K562 (cell line): ENCODE measurements at regions not wholly inside any gene's neighbourhood (a gene's known extent, or its start where the extent isn't known, plus 50 kb on each side); places are given as distances from the start of the nearest gene placed in this dataset.

Source experiments
- ATAC-seq: fragments of 200-7000 bp; cut with Tn5 transposase; 3 replicates; pipeline ENCODE4 v1.9.1; 2020; ENCODE audit warnings: moderate library complexity
- BruUV-seq: library from RNA; stranded (reverse); fragments of 400-500 nt; replicated peaks from 2 replicates; lab custom pipeline; 2021; lab: Mats Ljungman, UMichigan
- CTCF ChIA-PET: fragments of 300-600 bp; formaldehyde crosslinking; extraction: SDS; loops from one replicate; lab custom pipeline; 2021; ENCODE audit warnings: low intra/inter-chr PET ratio; lab: Yijun Ruan, JAX
- POLR2A ChIA-PET: fragments of 300-600, 350-650 bp; sonication (Branson Sonifier 250); formaldehyde crosslinking; extraction: SDS; loops from one replicate; lab custom pipeline; 2021; ENCODE audit warnings: antibody characterized with exemption, inconsistent platforms; lab: Yijun Ruan, JAX
- DNase-seq, 4 experiments: peaks; one replicate each; pipeline versions ENCODE4 v3.0.0 to v3.0.0-alpha.2; 2011 to 2018; ENCODE audit warnings: low spot score in 3 of 4, mixed read lengths in 3 of 4; ENCODE audit errors: extremely low read depth in 1 of 4
- FAIRE-seq: peaks from 2 replicates; lab custom pipeline; 2011; peaks lifted over from hg19 to GRCh38; lab: Jason Lieb, UNC
- H2AFZ ChIP-seq: 2 replicates; pipeline ENCODE4 v1.6.0; 2011; ENCODE audit warnings: low read depth, low read length, control low read depth, inconsistent platforms
- H3K27ac ChIP-seq: fragments of 200-600 bp; 3 replicates; pipeline ENCODE4 v1.8.0; 2011; ENCODE audit warnings: low read depth, mild to moderate bottlenecking, control low read depth, inconsistent platforms, low read length, moderate library complexity, mixed read lengths; ENCODE audit errors: extremely low read depth
- H3K27me3 ChIP-seq, 2 experiments: fragments of 300-600 bp in 1 of 2; 2 replicates in 1 of 2; 3 replicates in 1 of 2; pipeline versions ENCODE4 v1.6.0 to v1.8.0; 2011; ENCODE audit warnings: inconsistent platforms in 2 of 2, low read length in 2 of 2, mild to moderate bottlenecking in 1 of 2, mixed read lengths in 1 of 2, moderate library complexity in 1 of 2; ENCODE audit not compliant: control insufficient read depth in 2 of 2, insufficient read depth in 2 of 2
- H3K36me3 ChIP-seq: fragments of 300-600 bp; 3 replicates; pipeline ENCODE4 v1.8.0; 2011; ENCODE audit warnings: mild to moderate bottlenecking, low read length, inconsistent platforms; ENCODE audit not compliant: control insufficient read depth, insufficient read depth
- H3K4me1 ChIP-seq, 2 experiments: fragments of 200-600 bp in 1 of 2; replicated peaks in 1 of 2; 2 replicates in 1 of 2; 3 replicates in 1 of 2; pipeline versions ENCODE4 v1.5.1 to v1.8.0; 2011; ENCODE audit warnings: inconsistent platforms in 2 of 2, low read length in 2 of 2, mild to moderate bottlenecking in 1 of 2, mixed read lengths in 1 of 2, moderate library complexity in 1 of 2; ENCODE audit not compliant: control insufficient read depth in 2 of 2, insufficient read depth in 2 of 2
- H3K4me2 ChIP-seq: 2 replicates; pipeline ENCODE4 v1.6.1; 2011; ENCODE audit warnings: low read length, control low read depth, inconsistent platforms, mixed read lengths; ENCODE audit not compliant: insufficient read depth
- H3K4me3 ChIP-seq: fragments of 200-600 bp; sonication (generic), shearing (Covaris generic); 2 replicates; pipeline ENCODE4 v1.5.1; 2016; ENCODE audit warnings: control low read depth, inconsistent platforms
- H3K79me2 ChIP-seq: fragments of 200-600 bp; 3 replicates; pipeline ENCODE4 v1.8.0; 2011; ENCODE audit warnings: low read length, inconsistent platforms; ENCODE audit not compliant: control insufficient read depth, insufficient read depth
- H3K9ac ChIP-seq, 2 experiments: 2 replicates each; pipeline versions ENCODE4 v1.6.0 to v1.6.1; 2011; ENCODE audit warnings: low read depth in 2 of 2, low read length in 2 of 2, control low read depth in 1 of 2, inconsistent platforms in 1 of 2, mild to moderate bottlenecking in 1 of 2, mixed read lengths in 1 of 2; ENCODE audit not compliant: insufficient read depth in 1 of 2
- H3K9me1 ChIP-seq: one replicate; pipeline ENCODE4 v1.6.0; 2011; ENCODE audit warnings: inconsistent platforms, mild to moderate bottlenecking, low read length, moderate library complexity; ENCODE audit not compliant: control insufficient read depth, insufficient read depth
- H3K9me3 ChIP-seq: replicated peaks from 2 replicates; pipeline ENCODE4 v1.5.1; 2011; ENCODE audit warnings: low read depth, low read length, inconsistent platforms; ENCODE audit not compliant: control insufficient read depth, insufficient read depth
- H4K20me1 ChIP-seq: replicated peaks from 2 replicates; pipeline ENCODE4 v1.6.1; 2011; ENCODE audit warnings: low read length, inconsistent platforms, mixed read lengths; ENCODE audit not compliant: control insufficient read depth, insufficient read depth
- CEBPG ChIP-seq, 3 experiments: fragments of 200-800 bp in 1 of 3; sonication (Bioruptor generic) in 1 of 3; sonication (generic) in 1 of 3; formaldehyde crosslinking in 1 of 3; IDR thresholded peaks in 2 of 3; conservative IDR thresholded peaks in 1 of 3; 2 replicates each; pipeline versions ENCODE4 v1.6.1 to v1.8.0; 2016 to 2022; ENCODE audit warnings: missing compliant biosample characterization in 2 of 3, missing genetic modification characterization in 2 of 3, mild to moderate bottlenecking in 1 of 3, missing genetic modification reagents in 1 of 3
- MAFG ChIP-seq: fragments of 450-650 bp; conservative IDR thresholded peaks from 2 replicates; pipeline ENCODE4 v1.6.1; 2016; ENCODE audit warnings: missing genetic modification characterization, missing compliant biosample characterization
- SIRT6 ChIP-seq: IDR thresholded peaks from one replicate; pipeline ENCODE4 v1.6.1; 2012; ENCODE audit warnings: low read depth, mild to moderate bottlenecking, control low read depth, inconsistent platforms, low read length, moderate library complexity
- WGBS: fragments of 100-300 bp; shearing (Covaris generic); methylation state at CpG from one replicate; pipeline ENCODE4 v1.1.6; 2016; ENCODE audit warnings: low coverage, mixed read lengths; ENCODE audit not compliant: insufficient coverage; ENCODE audit errors: missing lambda C conversion rate; 5-methylcytosine and 5-hydroxymethylcytosine counted together
- in situ Hi-C: fragments of 300-500 bp; cut with MboI; formaldehyde crosslinking; loops from 4 replicates; pipeline ENCODE4 v1.15.0; 2018; ENCODE audit warnings: inconsistent platforms, mixed read lengths
- intact Hi-C: fragments of 100-400 bp; cut with micrococcal nuclease; formaldehyde crosslinking; loops from 2 replicates; pipeline ENCODE4 v1.14.2; 2022

DNA sequence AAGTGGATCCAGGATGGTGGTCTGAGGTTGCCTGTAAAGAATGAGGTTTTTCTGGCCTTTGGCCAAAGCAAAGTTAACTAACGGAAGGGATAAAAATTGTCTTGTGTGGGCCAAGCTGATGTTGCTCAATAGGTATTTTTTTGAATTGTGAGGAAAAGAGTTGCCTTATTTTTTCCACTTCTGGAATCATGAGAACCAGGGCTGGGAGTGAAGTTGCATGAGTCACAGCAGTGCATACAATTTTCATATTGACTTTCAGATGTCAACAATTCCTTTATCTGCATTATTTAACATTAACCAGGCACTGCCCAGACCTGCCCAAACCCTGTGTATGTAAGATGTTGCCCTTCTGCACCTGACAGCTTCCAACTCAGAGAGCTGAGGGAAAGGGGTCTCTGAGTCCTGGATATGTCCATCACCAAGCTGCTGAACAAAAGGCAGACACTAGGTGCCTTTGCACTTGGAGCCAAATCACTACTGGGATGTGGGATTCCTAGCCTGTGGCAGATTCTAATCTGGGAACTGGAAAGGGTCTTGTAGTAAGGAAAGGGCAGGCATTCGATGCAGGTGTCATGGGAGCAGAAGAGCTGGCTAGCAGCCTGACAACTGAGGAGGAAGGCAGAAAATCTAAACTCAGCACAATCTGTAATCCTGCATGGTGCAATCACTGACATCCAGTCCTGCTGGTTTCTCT lies 52.3 kb upstream of the SLC35B4 start:
- H3K9me3 ChIP-seq, result no peaks in the 10 kb centered on the region
- H3K27ac ChIP-seq, result no peak overlapping the region; the same call in 2 of the 3 replicates
- DNase-seq (no peak), ATAC-seq (no peak), FAIRE-seq (no peak)
- no peak overlapping the region for H2AFZ ChIP-seq
- H3K4me2 ChIP-seq, result no peak overlapping the region
- CTCF ChIA-PET, result no interaction called here
- BruUV-seq, result no TSS peak
- TF ChIP-seq SIRT6 (no peak), MAFG (peak; percentile 17; the same call in 1 of the 2 replicates), CEBPG (CRISPR knock-in tag; IDR thresholded peaks at IDR 0.05) (no peak), CEBPG (tag; conservative IDR thresholded peaks at IDR 0.05 in 1 of 2, IDR thresholded peaks at IDR 0.05 in 1 of 2) (0 out of 4 replicates have a peak, but pooled peaks of 1 of the 2 experiments have one; percentile 31)
- no peaks in the 10 kb centered on the region for H3K36me3 ChIP-seq
- H3K4me3 ChIP-seq, result no peak overlapping the region
- H3K27me3 ChIP-seq, result peaks cover 25 to 28% of the 10 kb centered on the region in 2 experiments
- intact Hi-C loops, result no loop called here
- no peaks in the 10 kb centered on the region for H4K20me1 ChIP-seq
- H3K9ac ChIP-seq, result no peak overlapping the region
- H3K9me1 ChIP-seq, result no peaks in the 10 kb centered on the region
- H3K4me1 ChIP-seq, result 0 out of 5 replicates have a peak, but pooled peaks cover 0 to 8% of the 10 kb centered on the region in 2 experiments
- 0% methylated on average over 2 of the region's 2 CpGs for WGBS
- H3K79me2 ChIP-seq, result no peaks in the 10 kb centered on the region
- in situ Hi-C loops, result no loop called here
- POLR2A ChIA-PET, result interaction anchor here (0.6 to 1.0 kb wide), 2 partner anchors 19 to 156 kb away, joined by 3 to 4 read pairs; no protein-coding TSS in a partner anchor
